Activated T-cell treated with anti-CD3 and anti-CD28 coated beads for 24 hours (primary cell): ENCODE measurements at regions not wholly inside any gene's neighbourhood (a gene's known extent, or its start where the extent isn't known, plus 50 kb on each side); places are given as distances from the start of the nearest gene placed in this dataset.
"Not testable (repeated sequence)": the region's sequence is repeated elsewhere in the genome, so short reads cannot be mapped to it uniquely, and the experiment has no call there.

Experiments
- DNase-seq: peaks from one replicate; pipeline ENCODE4 v3.0.0-alpha.2; 2020; ENCODE audit warnings: low read depth

DNA sequence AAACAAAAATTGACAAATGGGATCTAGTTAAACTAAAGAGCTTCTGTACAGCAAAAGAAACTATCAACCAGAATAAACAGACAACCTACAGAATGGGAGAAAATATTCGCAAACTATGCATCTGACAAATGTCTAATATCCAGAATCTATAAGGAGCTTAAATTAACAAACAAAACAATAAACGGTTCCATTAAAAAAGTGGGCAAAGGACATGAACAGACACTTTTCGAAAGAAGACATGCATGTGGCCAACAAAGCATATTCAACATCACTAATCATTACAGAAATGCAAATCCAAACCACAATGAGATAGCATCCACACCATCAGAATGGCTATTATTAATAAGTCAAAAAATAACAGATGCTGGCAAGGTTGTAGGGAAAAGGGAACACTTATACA lies 50.5 kb upstream of the MED13L start:
- not testable (repeated sequence) for DNase-seq

DNA sequence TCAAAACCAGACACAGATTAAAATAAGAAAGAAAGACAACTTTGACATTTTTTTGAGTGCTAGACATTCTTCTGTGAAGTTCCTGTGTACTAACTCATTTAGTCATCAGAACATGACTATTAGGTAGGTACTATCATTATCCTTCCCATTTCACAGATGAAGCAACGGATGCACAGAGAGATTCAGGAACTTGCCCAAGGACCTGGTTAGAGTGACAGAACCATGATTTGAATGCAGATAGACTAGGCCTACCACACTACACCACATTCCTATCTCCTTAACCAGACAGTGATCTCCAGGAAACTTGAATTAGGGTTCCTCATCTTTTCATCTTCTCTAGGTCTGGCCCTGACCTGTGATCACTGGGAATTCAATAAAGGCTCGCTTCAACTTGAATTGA lies 54.4 kb upstream of the MED13L start:
- DNase-seq, result no peak

DNA sequence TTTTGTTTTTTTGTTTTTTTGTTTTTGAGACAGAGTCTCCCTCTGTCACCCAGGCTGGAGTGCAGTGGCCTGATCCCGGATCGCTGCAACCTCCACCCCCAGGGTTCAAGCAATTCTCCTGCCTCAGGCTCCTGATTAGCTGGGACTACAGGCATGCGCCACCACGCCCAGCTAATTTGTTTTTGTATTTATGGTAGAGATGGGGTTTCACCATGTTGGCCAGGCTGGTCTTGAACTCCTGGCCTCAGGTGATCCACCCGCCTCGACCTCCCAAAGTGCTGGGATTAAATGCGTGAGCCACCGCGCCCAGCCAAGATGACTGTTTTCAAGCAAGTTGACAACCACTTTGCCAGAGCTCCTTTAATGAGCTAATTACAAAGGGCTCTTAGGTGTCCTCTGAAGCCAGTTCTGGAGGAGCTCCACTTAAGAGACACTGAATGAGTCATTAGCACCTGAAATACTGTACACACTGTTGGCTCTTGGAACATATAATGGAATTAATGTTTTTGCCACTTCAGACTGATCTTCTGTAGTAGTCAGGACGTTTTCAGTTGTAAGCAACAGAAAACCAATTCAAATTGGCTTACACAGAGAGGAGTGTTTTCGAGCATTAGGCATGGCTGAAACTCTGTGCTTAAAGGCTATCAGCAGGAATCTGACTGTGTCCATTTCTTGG lies 55.4 kb upstream of the MED13L start:
- DNase-seq, result no peak

DNA sequence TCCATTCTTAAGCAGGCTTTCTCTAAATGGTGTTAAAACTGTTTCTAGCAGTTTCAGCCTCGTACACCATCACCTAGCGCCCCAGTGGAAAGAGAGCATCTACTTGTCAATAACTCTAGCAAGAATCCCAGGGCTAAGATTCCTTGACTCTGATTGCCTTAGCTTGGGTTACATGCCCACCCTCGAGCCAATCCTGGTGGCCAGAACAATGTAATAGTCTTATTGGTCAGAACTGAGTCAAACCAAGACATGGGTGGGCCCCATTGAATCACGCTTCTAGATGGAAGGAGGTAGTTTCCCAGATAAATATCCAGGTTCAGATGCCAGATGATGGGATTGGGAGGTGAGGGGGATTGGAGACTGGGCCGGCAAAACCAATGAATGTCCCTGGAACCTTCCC lies 55.9 kb upstream of the MED13L start:
- no peak for DNase-seq

DNA sequence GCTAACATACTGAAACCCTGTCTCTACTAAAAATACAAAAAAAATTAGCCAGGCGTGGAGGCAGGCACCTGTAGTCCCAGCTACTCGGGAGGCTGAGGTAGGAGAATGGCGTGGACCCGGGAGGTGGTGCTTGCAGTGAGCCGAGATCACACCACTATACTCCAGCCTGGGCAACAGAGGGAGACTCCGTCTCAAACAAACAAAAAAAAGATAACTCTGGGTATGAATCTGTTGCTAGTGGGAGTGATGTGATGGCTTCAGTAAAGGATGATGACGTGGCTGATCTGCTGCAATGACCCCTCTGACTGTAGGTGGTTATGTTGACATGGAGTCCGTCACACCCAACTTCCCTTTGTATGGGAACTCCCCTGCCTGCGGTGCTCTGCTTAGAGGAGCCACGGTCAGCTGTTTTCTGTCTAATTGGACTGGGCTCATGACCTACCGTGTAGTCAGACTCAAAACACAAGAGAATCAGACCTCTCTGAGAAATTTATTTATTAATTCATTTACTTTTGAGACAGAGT lies 59.1 kb upstream of the MED13L start:
- no peak for DNase-seq

DNA sequence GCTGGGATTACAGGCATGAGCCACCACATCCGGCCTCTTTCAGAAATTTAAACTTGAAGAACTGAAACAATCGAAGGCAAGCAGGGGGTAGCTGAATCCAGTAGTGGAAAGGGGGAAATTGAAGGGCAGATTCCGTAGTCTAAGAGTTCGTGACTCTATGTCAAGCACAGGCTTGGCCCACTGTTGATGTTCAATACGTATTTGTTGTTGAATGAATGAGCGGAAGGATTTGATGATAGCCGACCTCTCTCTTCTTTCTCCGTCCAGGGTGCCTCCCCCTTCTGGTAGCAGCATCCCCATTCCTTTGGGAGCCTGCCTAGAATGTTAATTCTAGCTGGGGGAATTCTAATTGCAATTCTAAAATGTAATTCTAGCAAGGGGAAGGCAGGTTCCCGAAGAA lies 59.8 kb upstream of the MED13L start:
- no peak for DNase-seq

DNA sequence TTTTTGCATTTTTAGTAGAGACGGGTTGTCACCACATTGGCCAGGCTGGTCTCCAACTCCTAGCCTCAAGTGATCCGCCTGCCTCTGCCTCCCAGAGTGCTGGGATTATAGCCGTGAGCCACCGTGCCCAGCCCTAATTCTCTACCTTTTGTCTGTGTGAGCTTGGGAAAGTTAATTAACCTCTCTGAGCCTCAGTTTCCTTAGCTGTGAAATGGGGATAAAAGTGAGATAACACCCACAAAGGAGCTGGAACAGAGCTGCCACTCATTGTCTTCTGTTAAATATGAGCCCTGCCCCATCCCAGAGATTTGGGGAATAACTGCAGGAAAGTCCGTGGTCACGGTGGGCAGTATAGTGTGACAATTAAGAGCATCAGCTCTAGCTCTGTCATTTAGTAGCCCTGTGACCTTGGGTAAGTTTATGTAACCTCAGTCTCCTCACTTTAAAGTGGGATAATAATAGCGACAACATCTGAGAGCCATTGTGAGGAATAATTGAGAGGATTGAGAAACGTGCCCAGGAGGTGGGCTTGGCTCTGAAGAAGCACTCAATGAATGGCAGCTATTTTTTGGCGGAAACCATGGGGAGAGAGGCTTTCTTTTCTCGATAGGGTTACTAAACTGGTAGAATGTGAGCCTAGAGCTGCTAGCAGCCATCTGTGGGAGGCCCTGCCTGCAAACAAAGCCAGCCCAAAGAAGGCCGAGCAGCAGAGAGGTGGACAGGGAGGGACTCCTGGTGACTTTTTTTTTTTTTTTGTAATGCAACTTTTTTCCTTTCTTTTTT lies 60.8 kb upstream of the MED13L start:
- no peak for DNase-seq

DNA sequence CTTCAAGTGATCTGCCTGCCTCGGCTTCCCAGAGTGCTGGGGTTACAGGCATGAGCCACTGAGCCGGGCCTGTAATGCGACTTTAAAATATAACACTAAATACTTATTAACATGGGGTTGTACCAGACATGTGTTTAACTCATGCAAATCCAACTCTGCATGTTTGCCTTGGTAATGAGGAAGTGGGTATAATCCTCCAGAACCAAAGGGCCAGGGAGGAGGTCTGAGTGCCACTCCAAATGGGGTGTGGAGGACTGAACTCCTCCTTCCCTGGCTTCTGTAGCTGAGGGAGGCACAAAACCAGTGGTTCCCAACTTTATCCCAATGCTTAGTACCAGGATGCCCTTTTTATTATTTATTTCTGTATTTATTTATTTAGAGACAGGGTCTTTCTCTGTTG lies 61.6 kb upstream of the MED13L start:
- DNase-seq, result no peak

DNA sequence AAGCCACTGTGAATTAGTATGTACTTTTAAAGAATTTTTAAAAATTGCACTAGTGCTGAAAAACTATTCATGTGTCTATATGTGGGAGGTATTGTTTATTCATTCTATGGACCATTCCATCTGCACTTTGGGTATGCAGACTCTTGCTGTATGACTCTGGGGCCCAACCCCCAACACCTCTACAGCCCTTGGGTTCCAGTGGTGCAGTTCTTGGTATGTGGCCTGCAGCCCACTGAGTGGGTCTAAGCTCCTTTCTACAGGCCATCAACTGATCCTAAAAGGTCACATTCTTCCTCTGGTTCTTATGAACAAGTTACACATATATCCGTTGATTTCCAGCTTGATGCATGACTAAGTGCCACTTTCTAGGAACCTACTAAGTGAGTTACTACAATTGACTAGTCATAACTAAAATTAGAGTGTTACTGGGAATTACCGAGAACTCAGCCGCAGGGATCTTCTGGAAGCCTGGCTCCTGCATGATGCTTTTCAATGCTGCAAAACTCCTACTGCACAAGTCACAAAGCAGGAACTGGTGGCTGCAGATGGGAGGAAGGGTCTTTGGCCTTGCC lies 62.4 kb upstream of the MED13L start:
- DNase-seq, result no peak

DNA sequence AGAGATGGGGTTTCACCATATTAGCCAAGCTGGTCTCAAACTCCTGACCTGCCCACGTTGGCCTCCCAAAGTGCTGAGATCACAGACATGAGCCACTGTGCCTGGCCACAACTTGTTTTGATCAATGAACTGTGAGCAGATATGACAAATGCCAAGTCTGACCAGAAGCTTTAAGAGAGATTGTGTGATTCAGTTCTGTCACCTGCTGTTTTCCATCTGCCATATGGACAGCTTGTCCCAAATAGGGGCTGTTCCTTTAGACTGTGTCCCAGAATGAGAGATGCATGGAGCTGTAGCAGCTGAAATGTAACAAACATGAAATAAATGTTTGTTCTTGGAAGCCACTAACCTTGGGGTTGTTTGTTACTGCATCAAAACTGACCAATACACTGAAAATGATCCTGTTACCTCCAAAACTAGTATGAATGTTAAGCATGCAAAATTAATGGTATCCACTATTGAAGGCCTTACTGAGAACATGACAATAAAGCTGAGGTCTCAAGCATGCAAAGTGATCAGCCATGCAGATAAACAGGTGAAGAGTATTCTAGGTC lies 65.9 kb upstream of the MED13L start:
- DNase-seq, result no peak

DNA sequence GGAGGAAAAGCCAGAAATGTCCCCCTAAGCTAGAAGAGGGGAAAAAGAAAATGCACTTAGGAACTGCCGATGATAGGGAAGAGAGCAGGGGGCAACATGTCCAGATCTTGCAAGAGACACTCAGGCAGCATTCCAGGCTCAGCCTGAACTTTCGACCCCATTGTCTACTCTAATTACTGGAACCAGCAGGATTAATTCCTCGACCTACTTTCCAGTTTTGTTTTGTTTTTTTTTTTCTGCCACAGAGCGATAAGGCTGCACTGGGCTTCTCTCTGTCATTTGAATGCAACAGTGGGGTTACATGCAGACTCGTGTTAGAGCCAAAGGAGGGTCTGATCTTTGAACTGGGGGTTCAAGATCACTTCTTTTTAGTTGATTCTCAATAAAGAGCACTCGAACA lies 68.7 kb upstream of the MED13L start:
- no peak for DNase-seq

DNA sequence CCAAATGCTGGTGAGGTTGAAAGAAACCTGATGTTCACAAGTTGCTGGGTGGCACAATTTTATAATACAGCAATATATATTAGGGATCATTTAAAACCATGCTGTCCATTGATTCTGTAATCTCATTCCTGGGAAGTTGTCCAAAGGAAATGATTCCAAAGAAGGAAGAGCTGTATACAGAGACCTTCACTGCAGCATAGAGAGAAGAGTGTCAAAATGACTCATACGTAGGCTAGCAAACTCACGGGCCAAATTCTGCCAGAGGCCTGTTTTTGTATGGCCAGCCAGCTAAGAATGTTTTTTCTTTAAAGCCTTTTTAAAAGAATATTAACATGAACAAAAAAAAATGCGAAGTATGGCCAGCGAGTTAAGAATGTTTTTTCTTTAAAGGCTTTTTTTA lies 69.2 kb upstream of the MED13L start:
- DNase-seq, result no peak

DNA sequence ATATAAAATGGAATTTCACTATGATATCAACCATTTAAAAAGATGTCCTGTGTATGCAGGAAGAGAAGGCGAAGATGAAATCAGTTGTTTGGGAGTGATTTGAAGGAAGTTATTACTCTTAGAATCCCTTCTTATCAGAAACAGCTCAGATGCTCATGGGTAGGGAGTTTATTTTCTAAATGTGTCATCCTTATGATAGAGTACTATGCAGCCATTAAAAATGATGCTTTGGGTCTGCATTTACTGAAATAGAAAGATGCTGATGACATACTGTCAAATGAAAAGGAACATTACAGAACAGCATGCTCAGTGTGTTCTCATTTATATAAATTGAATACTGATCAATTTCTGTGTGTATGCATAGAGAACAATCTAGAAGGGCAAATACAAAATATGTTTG lies 69.8 kb upstream of the MED13L start:
- DNase-seq, result no peak

DNA sequence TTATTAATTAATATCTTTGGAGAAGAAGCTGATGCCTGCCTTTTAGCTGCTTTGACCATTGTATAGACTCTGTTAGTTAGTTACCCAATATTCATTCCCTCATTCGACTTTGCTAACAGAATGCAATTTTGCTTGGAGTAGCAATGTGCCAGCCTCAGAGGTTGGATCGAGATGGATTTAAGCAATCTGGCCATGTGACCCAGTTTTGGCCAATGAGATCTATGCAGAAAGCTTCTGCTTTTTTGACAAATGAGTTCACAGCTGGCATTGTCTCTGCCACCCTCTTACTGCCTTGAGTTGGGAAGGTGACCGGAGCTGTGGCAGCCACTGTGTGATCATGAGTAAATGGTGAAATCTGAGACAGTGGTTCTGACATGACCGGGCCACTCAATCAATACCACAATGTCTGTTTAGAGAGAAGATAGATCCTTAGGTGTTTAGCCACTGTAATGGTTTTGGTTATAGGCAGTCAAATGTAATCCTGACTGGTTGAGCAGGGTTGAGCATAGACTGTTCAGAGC lies 74.9 kb upstream of the MED13L start:
- no peak for DNase-seq

DNA sequence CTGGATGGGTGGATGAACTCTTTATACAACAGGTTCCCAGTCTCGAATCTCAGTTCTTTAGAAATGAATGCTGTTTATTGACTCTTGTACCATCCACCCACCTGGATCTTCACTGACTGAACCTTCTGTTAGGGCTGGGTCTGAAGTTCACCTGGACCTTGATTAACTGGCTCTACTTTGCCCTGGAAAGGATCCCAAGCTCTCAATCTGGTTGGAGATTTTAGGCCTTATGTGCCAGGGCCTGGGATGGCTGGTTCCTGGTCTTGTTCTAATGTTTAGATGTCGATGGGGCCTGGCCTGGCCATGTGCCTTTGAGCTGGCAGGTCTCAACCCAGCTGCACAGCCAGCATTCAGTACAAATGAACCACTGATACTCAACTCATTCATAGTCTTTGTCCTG lies 76.5 kb upstream of the MED13L start:
- no peak for DNase-seq

DNA sequence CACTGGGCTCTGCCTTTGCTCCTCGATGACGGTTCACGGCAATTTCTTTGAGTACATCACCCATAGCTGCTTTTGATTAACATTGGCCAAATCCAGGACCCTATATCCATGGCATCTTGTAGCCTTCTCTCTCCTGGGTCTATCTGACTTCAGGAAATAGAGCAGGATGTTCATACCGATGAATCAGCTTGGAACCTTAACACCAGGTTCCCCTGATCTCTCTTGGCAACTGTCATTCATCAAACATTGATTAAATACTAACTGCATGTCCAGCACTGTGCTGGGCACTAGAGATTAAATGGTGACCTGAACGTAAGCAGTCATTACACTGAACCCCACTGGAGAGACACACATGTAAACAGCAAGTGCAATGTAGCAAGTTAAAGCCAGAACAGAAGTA lies 77.0 kb upstream of the MED13L start:
- DNase-seq, result no peak

DNA sequence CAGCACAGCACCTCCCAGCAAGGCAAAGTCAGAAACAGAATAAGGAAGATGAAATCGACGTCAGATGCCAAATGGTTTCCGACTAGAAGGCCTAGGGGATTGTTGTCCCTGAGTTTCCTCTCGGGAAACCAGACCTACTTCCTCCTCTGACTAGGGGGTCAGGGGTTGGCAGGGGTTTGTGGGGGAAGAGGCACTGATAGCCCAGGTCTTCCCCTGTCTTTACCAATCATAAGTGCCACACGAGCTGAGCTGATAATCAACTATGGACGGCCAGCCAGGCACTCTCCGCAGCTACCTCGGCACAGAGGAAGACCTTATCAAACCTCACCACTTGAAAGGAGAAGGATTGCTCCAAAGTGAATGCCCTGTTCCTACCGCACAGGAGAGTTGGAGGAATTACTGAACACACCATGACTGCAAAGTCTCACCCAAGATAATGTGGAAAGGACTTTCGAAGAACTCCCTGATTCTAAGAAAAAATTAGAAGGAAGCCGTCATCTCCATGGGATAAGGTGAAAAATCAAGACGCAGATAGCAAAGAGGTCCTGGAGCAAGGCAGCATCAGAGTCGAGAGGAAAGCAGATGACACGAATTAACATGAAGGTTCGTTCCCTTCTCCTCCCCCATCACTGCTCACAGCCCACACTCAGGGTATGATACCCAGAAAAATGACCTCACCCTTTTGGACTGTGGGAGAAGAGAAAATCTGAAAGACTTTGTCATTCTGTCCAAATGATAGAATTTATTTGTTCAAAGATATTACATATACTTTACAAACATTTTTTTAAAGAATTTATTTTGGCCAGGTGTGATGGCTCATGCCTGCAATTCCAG lies 77.7 kb upstream of the MED13L start:
- DNase-seq, result no peak

DNA sequence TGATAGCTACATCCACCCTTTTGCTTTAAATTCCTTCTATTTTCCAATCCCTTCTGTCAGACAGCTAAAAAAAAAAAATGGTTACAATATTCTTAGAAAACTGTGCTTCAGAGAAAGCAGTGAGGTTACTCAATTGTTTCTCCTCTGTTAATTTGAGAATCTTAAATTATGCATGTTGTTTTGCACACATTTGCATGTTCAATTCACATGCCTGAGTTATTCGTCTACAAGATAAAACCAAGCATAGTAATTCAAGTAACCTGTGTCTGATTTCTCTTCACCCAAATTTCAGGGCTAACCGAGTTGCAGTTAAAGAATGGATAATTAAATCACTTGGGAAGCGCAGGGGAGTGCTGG lies 81.0 kb upstream of the MED13L start:
- DNase-seq, result no peak

DNA sequence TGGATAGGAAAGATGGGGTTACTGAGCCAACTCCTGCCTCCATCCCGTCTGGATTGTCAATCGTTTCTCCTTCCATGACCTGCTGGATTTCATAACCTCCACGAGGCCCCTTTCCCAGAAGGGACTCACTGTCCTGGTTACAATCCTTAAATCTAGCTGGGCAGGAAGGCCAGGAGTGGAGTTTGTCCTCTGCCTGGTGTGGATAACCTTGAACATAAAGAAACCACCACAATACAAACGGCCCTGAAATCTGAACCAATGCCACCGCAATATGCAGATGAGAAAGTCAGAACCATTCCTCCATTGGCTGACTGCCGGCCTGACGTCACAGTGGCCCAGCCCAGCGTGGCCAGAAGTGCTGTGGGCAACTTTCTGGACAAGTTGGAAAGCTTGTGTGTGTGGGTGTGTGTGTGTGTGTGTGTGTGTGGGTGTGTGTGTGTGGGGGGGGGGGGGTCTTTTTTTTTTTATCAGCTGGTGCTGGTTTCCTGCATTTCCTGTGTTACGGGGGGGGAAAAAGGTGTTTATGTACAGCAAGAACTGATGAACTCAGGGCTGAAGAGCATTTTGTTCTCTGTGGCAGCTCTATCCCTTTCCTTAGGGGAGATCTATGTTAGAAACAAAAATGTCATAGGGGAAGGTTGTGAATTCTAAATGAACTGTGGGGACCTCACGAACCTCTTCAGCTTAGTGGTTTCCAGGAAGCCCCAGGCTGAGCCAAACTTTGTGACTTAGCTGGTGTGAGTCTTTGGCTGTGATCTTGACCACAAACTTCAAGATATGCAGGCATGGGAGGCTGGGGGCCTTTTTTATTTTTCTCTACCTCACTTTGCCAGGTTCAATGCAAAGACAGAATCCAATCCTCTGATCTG lies 81.6 kb upstream of the MED13L start:
- DNase-seq, result peak; percentile 44

DNA sequence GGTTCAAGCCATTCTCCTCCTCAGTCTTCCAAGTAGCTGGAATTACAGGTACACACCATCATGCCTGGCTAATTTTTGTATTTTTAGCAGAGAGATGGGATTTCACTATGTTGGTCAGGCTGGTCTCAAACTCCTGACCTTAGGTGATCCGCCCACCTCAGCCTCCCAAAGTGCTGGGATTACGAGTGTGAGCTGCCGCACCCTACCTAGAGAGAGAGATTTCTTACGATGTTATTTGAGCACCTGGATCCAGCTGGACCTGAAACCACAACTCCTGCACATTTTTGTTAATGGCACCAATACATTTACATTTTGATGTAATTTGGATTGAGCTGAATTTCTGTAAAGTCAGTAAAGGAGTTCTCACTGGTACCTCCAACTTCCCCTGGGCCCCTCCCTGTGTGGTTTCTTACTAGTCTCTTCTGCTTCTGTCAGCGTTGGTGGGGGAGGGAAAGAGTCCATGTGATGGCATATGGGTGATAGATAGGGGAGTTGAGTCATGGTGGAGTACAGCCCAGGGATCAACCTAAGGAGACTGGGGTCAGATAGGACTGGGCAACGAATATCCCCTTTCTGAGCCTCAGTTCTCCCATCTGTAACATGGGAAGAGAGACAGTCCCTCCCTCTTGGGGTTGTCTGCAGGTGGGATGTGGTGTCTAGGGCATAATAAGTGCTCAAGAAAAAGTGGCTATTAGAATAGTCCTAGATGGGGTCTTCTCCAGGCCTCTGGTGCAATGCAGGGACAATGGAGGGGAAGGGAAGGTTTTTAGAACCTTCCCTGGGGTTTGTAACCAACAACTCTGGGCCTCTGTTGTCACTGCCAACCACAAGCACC lies 83.3 kb upstream of the MED13L start:
- DNase-seq, result no peak
